ENCODE measurements at regions not wholly inside any gene's neighbourhood (a gene's known extent, or its start where the extent isn't known, plus 50 kb on each side); places are given as distances from the start of the nearest gene placed in this dataset.

GRCh38 chr6:27158316-27158643 lies 89.2 kb upstream of the PRSS16 start:
- Histone ChIP-seq H3K27ac (ENCODE audit: low read depth in 2 of 2, low read length in 1 of 2) (no peak overlapping the region), H3F3A (replicated peaks; ENCODE audit: insufficient read depth) (peaks cover 8% of the 10 kb centered on the region), H3K79me2 (ENCODE audit: insufficient read depth) (no peaks in the 10 kb centered on the region), H3K9ac (no peak overlapping the region), H3K9me2 (no peaks in the 10 kb centered on the region), H4K20me1 (ENCODE audit: insufficient read depth) (no peaks in the 10 kb centered on the region), H2AFZ (ENCODE audit: low read depth) (peak overlapping the region; percentile 62; the same call in 1 of the 2 replicates), H3K4me2 (peak overlapping the region; percentile 54; the same call in 1 of the 2 replicates), H3K9me3 (no peaks in the 10 kb centered on the region), H3K36me3 (replicated peaks in 1 of 2; ENCODE audit: control insufficient read depth in 1 of 2, insufficient read depth in 2 of 2, low read length in 1 of 2) (no peaks in the 10 kb centered on the region), H3K27me3 (ENCODE audit: insufficient read depth) (no peaks in the 10 kb centered on the region), H3K4me3 (ENCODE audit: low read depth in 2 of 2, low read length in 1 of 2) (peak overlapping the region in 1 of 2 experiments; percentile 57; a peak in 2 of 4 replicates), H3K4me1 (ENCODE audit: control insufficient read depth in 1 of 2, insufficient read depth in 2 of 2, low read depth in 1 of 2, low read length in 1 of 2) (no peaks in the 10 kb centered on the region; a peak in 1 of 4 replicates)
- ChIA-PET CTCF (interaction anchor here (0.8 to 1.2 kb wide), 3 partner anchors 9 to 95 kb away, joined by 3 read pairs; no protein-coding TSS in a partner anchor), POLR2A (no interaction called here)
- DNase-seq = no peak
- 65% methylated on average over 4 of the region's 4 CpGs for WGBS (ENCODE audit: low lambda C conversion rate)
- TF ChIP-seq FOXJ3 (CRISPR knock-in tag; IDR thresholded peaks at IDR 0.05) (no peak), EZH2phosphoT487 (IDR thresholded peaks at IDR 0.05; ENCODE audit: borderline replicate concordance, low read depth) (no peak), FOSL2 (IDR thresholded peaks at IDR 0.05; ENCODE audit: borderline replicate concordance, low read depth) (no peak), CTCF (IDR thresholded peaks at IDR 0.05) (no peak), TEAD4 (IDR thresholded peaks at IDR 0.05; ENCODE audit: borderline replicate concordance, insufficient read depth) (no peak), MXI1 (IDR thresholded peaks at IDR 0.05; ENCODE audit: low read depth, low read length) (no peak), RXRA (IDR thresholded peaks at IDR 0.05; ENCODE audit: borderline replicate concordance, low read depth) (no peak), RCOR1 (IDR thresholded peaks at IDR 0.05; ENCODE audit: low read length) (no peak), EP300 (IDR thresholded peaks at IDR 0.05; ENCODE audit: borderline replicate concordance in 1 of 2, low read depth in 1 of 2, low read length in 1 of 2) (no peak), USF2 (IDR thresholded peaks at IDR 0.05; ENCODE audit: borderline replicate concordance, low read depth, low read length) (no peak), SMC3 (IDR thresholded peaks at IDR 0.05; ENCODE audit: low read depth, low read length) (no peak), NFIC (IDR thresholded peaks at IDR 0.05; ENCODE audit: borderline replicate concordance) (no peak)

- POLR2A ChIA-PET = interaction anchor here (1.0 kb wide), 1 partner anchor 12 kb away, joined by 3 read pairs; a partner anchor contains a TSS
- Histone ChIP-seq H3K27ac (ENCODE audit: low read depth in 2 of 2, low read length in 1 of 2) (no peak overlapping the region), H3F3A (replicated peaks; ENCODE audit: insufficient read depth) (peaks cover 8% of the 10 kb centered on the region), H3K4me2 (no peak overlapping the region), H4K20me1 (ENCODE audit: insufficient read depth) (no peaks in the 10 kb centered on the region), H3K9me3 (no peaks in the 10 kb centered on the region), H3K4me3 (ENCODE audit: low read depth in 2 of 2, low read length in 1 of 2) (no peak overlapping the region), H3K9me2 (no peaks in the 10 kb centered on the region), H3K79me2 (ENCODE audit: insufficient read depth) (no peaks in the 10 kb centered on the region), H3K9ac (no peak overlapping the region), H3K27me3 (ENCODE audit: insufficient read depth) (no peaks in the 10 kb centered on the region), H3K36me3 (replicated peaks in 1 of 2; ENCODE audit: control insufficient read depth in 1 of 2, insufficient read depth in 2 of 2, low read length in 1 of 2) (no peaks in the 10 kb centered on the region), H2AFZ (ENCODE audit: low read depth) (no peak overlapping the region), H3K4me1 (ENCODE audit: control insufficient read depth in 1 of 2, insufficient read depth in 2 of 2, low read depth in 1 of 2, low read length in 1 of 2) (no peaks in the 10 kb centered on the region; a peak in 1 of 4 replicates)
- CTCF ChIA-PET = interaction anchor here (0.7 to 4.3 kb wide), 5 partner anchors 17 to 736 kb away, joined by 3 to 25 read pairs (median 6); no protein-coding TSS in a partner anchor
- DNase-seq = no peak
- 74% methylated on average over 2 of the region's 2 CpGs for WGBS (ENCODE audit: low lambda C conversion rate)
- TF ChIP-seq USF1 (IDR thresholded peaks at IDR 0.05; ENCODE audit: borderline replicate concordance, low read depth) (no peak), EZH2phosphoT487 (IDR thresholded peaks at IDR 0.05; ENCODE audit: borderline replicate concordance, low read depth) (no peak), CTCF (IDR thresholded peaks at IDR 0.05) (no peak), FOXM1 (IDR thresholded peaks at IDR 0.05; ENCODE audit: low read depth) (no peak), FOXJ3 (CRISPR knock-in tag; IDR thresholded peaks at IDR 0.05) (no peak), MAX (IDR thresholded peaks at IDR 0.05; ENCODE audit: low read depth) (no peak)
Observed at GRCh38 chr6:27159725-27160124, 87.8 kb upstream of the PRSS16 start.
